SW480 (cell line): ENCODE measurements at regions not wholly inside any gene's neighbourhood (a gene's known extent, or its start where the extent isn't known, plus 50 kb on each side); places are given as distances from the start of the nearest gene placed in this dataset.

Experiments used
- DNase-seq: peaks from one replicate; pipeline ENCODE4 v3.0.0-alpha.2; 2016; ENCODE audit warnings: low spot score

DNA sequence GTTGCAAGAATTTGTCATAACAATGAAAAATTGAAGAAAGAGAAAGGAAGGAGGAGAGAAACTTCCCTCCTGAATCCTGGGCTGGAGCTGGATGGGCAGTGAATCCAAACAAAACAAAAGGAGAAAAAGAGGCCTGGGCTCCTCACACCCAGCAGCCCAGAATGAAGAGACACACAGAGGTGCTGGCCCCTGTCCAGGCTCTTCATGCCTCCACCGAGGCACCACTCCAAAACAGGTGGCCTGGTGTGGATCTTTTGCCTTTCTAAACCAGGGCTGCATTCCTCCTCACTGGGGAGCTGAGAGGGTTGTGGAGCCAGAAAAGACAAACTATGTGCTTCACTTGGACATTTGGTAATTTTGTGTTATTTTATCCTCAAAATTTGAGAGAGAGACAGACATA lies 76.0 kb downstream of the FAM124B start:
- DNase-seq, result no peak

DNA sequence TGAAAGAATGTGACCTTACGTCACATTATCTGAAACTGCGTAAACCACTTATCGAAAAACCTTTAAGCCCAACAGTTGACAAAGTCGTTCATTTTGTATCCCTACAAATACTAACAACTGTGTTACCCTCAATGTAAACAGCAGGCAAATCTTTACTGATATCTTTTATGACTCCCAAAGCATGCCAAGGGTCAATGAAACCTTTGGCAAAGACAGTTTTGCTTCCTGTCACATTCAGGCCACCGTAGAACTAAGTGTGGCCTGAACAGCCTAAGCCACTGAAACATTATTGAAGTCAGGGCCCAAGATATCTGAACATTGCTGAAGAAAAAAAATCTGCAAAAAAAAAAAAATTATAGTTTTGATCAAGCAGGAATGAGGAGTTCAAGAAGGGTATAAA lies 77.3 kb downstream of the FAM124B start:
- no peak for DNase-seq

DNA sequence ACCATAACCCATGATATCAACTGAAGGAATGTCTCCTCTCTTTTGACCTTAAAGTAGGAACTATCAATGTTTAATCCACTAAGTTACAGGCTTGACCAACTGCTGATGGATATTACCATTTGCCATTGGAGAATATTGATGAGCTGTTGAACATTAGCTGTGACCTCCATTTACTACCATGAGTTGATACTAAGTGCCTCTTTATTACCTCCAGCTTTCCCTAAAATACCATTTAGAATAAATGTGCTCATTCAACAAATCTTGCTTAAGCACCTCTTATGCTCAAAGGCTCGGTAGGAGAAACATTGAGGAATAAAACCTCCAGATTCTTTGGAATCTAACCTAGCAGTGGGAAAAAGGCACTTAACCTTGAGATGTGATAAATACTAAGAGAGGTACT lies 81.2 kb downstream of the FAM124B start:
- DNase-seq, result no peak

DNA sequence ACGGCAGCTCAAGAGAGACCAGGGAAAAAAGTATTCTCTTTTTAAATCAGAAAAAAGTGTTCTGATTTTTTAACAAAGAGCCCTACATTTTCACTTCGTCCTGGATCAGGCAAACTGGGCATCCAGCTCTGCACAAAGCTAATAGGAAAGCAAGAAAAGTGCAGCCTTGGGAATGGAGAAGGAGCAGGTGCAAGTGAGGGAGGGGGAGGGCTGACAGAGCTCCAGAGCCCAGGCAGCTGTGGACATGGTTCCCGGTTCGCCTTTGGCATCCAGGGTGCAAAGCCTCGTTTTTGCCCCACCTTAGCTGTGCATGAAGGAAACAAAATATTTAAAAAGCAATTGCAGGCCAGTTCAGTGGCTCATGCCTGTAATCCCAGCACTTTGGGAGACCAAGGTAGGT lies 82.2 kb downstream of the FAM124B start:
- DNase-seq, result no peak

DNA sequence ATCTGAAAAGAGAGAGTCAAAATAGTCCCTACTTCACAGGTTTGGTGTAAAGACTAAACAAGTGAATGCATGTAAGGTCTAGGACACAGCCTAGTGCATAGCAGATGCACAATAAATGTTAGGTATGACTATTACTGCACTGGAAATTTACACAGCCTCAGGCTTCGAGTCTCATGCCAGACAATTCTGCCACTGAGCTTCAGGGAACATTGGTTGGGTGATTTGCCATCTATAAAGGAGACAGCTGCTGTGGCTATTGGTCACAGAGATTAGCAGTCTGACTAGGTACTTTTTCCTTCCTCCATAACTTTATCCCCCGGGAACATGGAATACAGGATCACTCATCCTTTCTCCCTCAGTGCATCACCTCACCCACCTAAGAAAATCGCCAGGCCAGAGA lies 89.2 kb downstream of the FAM124B start:
- DNase-seq, result no peak

GRCh38 chr2:224310943-224311625 lies 90.8 kb downstream of the FAM124B start:
- DNase-seq, result peak; percentile 65

DNA sequence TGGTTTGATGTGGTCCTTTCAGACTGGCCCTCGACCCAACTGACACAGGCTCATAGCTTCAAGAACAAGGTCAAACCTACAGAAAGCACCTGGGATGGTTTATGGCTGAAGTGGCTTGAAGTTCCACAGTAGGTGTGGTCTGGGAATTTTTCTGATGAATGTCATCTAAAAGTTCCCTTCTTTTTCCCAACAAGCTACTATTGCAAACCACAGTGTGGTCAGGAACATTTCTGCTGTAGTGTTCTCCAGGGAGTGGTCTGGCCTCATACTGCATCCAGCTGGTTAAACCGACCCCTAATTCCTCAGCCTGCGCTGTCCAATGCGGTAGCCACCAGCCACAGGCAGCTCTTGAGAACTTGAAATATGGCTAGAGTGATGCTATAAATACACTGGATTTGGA lies 92.7 kb downstream of the FAM124B start:
- DNase-seq, result peak; percentile 64

DNA sequence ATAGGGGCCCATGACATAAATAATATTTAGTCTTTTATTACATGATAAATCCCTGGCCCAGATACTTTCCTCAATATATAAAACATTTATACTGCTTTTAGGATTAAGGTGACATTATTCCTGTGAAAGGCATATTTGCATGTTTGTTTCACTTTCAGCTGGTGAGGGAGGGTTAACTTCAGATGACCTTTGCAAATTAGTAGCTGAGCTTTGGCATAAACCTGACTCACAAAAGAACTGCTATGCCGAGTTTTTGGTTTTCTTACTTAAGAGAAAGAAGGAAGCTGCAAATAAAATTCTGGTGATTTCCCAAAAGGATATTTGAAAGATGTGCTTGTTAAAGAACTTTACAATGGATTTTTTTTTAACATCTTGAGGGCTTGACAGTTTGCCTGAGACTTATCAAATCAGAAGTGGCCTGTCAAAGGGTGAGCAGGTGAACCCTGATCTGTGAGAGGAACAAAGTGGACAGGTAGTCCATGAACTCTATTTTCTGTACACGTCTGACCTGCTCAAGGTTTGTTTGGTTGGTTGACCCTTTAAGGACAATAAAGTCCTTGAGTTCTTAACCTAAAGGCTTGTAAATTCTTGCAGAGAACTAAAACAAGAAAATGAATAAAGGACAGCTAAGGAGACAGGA lies 93.5 kb downstream of the FAM124B start:
- no peak for DNase-seq

- DNase-seq, result no peak
Observed at GRCh38 chr2:224302952-224303351, 99.0 kb downstream of the FAM124B start.

DNA sequence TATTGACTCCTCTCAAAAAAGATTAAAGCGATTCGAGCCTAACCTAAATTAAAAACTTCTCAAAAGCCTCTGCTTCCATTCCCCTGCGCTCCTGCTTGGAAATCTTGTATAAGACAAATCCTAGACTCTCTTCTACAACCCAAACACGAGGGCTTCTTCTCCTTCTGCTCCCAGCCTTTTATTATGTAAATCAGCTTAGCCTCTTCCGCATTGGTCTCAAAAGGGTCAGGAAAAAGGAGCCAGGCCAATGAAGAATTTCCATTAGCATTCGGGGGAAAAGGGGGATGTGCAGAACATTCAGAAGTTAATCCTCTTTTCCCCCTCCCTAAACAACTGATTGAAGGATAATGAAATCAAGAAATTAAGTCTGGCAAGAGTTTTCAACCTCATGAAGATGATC lies 107.9 kb downstream of the FAM124B start:
- DNase-seq, result no peak

- no peak for DNase-seq
Observed at GRCh38 chr2:224287531-224287930, 114.4 kb downstream of the FAM124B start.

GRCh38 chr2:224286923-224287322 lies 115.0 kb downstream of the FAM124B start:
- DNase-seq, result peak; percentile 10

DNA sequence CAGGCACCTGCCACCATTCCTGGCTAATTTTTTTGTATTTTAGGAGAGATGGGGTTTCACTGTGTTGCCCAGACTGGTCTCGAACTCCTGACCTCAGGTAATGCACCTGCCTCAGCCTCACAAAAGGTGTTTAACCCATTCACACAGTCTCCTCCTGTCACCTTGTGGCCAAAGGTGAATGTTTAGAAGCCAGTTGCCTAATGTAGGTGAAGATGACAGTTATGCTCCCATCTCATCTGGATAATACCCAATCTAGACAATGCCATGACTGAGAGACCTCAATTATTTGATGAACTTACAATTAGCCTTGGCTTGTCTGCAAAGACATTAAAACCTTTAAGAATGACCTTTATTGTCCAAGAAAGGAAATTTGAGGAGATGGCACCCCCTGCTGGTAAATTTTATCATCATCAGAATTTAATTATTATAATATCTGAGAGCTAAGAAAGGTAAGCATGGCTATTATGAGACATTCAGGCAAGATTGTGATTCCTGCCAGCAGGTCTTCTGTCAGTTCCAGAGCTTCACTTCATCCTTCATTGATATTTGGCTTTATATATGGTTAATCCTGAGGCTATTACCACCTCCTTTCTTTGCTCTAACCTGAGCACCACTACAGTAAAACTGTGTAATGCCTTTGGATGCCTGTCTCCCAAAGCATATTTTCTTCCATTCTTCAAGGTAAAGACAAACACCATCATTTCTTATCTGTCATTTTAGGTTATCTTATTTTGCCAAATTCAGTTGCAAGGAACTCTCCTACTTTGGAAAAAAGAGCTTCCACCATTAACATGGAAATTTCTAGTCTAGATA lies 117.6 kb downstream of the FAM124B start:
- peak; percentile 38 for DNase-seq

- DNase-seq, result no peak
Observed at GRCh38 chr2:224283466-224283965, 118.4 kb downstream of the FAM124B start.

DNA sequence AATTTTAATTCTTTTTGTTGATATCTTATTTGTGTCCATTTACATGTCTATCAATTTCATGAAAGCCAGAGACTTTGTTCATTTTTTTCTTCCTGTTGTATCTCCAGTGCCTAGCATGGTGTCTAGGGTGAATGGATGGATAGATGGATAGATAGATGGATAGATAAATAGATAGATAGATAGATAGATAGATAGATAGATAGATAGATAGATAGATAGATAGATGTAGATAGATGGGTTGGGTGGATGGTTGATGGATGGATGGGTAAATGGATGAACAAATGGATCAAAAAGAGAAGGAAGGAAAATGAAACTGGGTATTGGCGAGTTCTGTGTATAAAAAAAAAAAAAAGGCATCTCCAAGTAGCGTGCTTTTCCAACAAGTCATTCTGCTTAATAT lies 120.5 kb downstream of the FAM124B start:
- no peak for DNase-seq

GRCh38 chr2:224278531-224278930 lies 123.4 kb downstream of the FAM124B start:
- DNase-seq, result no peak

DNA sequence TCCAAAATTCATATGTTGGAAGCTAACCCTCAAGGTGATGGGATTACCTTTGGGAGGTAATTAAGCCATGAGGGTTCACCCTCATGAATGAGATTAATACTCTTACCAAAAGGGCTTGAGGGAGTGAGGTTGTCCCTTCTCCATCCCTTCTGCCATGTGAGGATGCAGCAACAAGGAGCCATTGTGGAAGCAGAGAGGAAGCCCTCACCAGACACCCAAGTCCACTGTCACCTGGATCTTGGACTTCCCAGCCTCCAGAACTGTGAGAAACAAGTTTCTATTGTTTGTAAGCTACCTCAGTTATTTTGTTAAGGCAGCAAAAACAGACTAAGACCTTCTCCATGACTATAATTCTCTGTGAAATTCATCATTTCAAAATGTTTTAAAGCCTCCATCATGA lies 125.7 kb downstream of the FAM124B start:
- DNase-seq, result no peak

GRCh38 chr2:224272237-224272910 lies 129.5 kb downstream of the FAM124B start:
- no peak for DNase-seq

DNA sequence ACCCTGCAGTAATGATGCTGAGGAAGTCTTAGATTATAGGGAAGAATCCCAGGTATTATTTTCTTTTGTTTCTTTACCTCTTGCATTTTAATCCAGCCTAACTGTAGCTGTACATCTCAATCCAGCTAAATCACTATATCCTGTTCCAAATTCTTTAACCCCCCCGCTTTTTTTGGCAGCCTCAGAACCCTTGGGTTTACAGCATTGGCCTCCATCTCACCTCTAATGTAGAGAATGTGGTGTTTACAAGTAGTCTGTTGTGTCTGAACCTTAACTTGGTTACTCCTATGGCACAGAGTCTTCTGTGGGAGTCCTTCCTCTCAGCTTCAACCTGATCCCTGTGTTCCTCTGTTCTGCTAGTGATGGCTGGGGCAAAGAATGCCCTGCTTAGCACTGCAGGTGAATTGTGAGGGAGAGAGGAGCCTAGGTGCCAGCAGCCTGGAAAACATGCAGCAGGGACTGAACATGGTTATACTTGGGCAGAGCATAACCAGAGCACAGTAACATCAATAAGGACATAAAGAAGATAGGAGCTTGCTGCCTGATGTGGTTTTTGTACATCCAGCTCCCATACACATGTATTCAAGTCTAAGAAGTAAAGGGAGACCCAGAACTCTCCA lies 130.2 kb downstream of the FAM124B start:
- no peak for DNase-seq

DNA sequence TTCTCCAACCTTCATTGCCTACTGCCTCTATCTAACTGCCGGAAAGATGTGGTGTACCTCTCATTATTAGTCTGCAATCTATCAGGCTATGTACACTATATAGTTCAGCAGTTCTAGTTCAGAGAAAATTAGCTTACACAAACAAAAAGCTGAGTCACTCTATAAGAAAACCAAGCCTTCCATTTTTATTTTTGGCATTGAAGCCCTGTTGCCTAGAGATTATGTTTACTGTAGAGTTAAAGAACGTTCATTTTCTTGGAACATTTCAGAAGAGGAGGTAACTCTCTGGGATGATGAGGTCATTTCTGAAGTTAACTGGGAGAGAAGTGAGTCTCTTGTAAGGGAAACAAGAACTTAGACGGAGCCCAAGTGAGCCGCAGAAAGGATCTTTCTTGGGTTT lies 133.5 kb downstream of the FAM124B start:
- peak; percentile 7 for DNase-seq

DNA sequence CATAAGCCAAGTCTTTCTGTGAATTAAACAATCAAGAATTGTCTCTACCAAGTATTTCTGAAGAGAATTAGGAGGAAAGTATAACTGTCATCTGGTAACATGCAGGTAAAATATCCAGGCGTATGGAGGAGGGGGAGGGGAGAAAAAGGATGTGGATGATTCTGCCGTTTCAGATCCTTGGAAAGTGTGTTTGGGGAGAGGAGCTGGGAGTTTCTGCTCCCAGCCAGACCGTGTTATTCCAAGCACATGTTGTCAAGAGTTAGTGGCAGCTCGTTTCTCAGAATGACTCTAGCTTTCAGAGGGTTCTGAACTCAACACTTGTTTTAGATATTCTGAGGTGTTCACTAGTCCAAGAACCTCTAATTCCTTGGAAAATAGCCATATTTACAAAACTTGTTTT lies 137.6 kb downstream of the FAM124B start:
- no peak for DNase-seq

DNA sequence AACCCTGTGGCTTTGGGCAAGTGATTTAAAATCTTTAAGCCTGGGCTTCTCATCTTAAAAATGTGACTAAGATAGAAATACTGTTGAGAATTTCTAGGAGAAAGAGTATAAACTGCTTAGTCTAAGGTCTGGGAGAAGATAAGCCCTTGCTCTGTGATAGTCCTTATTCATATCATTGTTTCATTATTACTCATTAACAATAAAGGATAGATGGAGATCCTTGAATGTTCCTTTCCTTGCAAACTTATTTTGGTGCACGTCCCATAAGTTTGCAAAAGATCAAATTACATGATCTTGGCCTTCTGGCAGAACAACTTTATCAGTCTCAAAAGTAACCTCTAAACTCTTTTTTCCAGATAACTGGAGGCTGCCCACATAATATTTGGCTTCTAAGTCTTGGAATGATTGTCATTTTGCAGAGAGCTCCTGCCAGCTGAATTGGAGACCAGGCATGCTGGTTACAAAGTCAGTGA lies 138.3 kb downstream of the FAM124B start:
- DNase-seq, result no peak
